H9 (cell line): ENCODE measurements at regions not wholly inside any gene's neighbourhood (a gene's known extent, or its start where the extent isn't known, plus 50 kb on each side); places are given as distances from the start of the nearest gene placed in this dataset.
"Not testable (repeated sequence)": the region's sequence is repeated elsewhere in the genome, so short reads cannot be mapped to it uniquely, and the experiment has no call there.

Experiments used
- DNase-seq: peaks from one replicate; pipeline ENCODE4 v3.0.0-alpha.2; 2017
- H2AFZ ChIP-seq: one replicate; pipeline ENCODE4 v1.6.1; 2013; ENCODE audit warnings: mild to moderate bottlenecking, low read length, control low read depth, moderate library complexity
- H2AK5ac ChIP-seq: 2 replicates; pipeline ENCODE4 v1.6.1; 2013; ENCODE audit warnings: low read length, control low read depth, mixed read lengths; ENCODE audit not compliant: insufficient read length
- H2BK120ac ChIP-seq: one replicate; pipeline ENCODE4 v1.6.1; 2013; ENCODE audit warnings: low read depth, mild to moderate bottlenecking, low read length, control low read depth, inconsistent platforms; ENCODE audit not compliant: poor library complexity, severe bottlenecking
- H2BK12ac ChIP-seq: 2 replicates; pipeline ENCODE4 v1.6.1; 2013; ENCODE audit warnings: low read length, control low read depth, mixed read lengths, low read depth; ENCODE audit not compliant: insufficient read length
- H2BK15ac ChIP-seq: 2 replicates; pipeline ENCODE4 v1.6.1; 2013; ENCODE audit warnings: low read depth, low read length, control low read depth
- H2BK20ac ChIP-seq: one replicate; pipeline ENCODE4 v1.6.1; 2013; ENCODE audit warnings: low read depth, mild to moderate bottlenecking, low read length, control low read depth, inconsistent platforms; ENCODE audit not compliant: poor library complexity, severe bottlenecking
- H2BK5ac ChIP-seq: 2 replicates; pipeline ENCODE4 v1.6.1; 2013; ENCODE audit warnings: low read length, control low read depth, mixed read lengths; ENCODE audit not compliant: insufficient read length
- H3K14ac ChIP-seq: 2 replicates; pipeline ENCODE4 v1.6.1; 2013; ENCODE audit warnings: low read length, control low read depth; ENCODE audit not compliant: insufficient read depth
- H3K18ac ChIP-seq: 2 replicates; pipeline ENCODE4 v1.6.1; 2013; ENCODE audit warnings: low read depth, mild to moderate bottlenecking, mixed read lengths, low read length, control low read depth; ENCODE audit not compliant: insufficient read length
- H3K23ac ChIP-seq: 2 replicates; pipeline ENCODE4 v1.6.1; 2013; ENCODE audit warnings: low read length, control low read depth, mixed read lengths, low read depth; ENCODE audit not compliant: insufficient read length
- H3K23me2 ChIP-seq: 2 replicates; pipeline ENCODE4 v1.6.1; 2013; ENCODE audit warnings: low read depth, mild to moderate bottlenecking, mixed read lengths, low read length, control low read depth; ENCODE audit not compliant: insufficient read length, poor library complexity, severe bottlenecking
- H3K27ac ChIP-seq: 2 replicates; pipeline ENCODE4 v1.5.1; 2013; ENCODE audit warnings: low read length, control low read depth, mixed read lengths, low read depth; ENCODE audit not compliant: insufficient read length
- H3K27me3 ChIP-seq: 2 replicates; pipeline ENCODE4 v1.6.1; 2013; ENCODE audit warnings: low read length, control low read depth, inconsistent platforms; ENCODE audit not compliant: insufficient read depth
- H3K4ac ChIP-seq: 2 replicates; pipeline ENCODE4 v1.6.1; 2013; ENCODE audit warnings: low read depth, mild to moderate bottlenecking, control low read depth, inconsistent platforms, low read length, moderate library complexity
- H3K4me1 ChIP-seq: 2 replicates; pipeline ENCODE4 v1.6.1; 2013; ENCODE audit warnings: low read length, control low read depth, inconsistent platforms; ENCODE audit not compliant: insufficient read depth
- H3K4me2 ChIP-seq: 2 replicates; pipeline ENCODE4 v1.6.1; 2013; ENCODE audit warnings: low read length, control low read depth, mixed read lengths; ENCODE audit not compliant: insufficient read length, insufficient read depth
- H3K56ac ChIP-seq: 2 replicates; pipeline ENCODE4 v1.6.1; 2013; ENCODE audit warnings: low read depth, mild to moderate bottlenecking, mixed read lengths, low read length, control low read depth; ENCODE audit not compliant: insufficient read length
- H3K79me1 ChIP-seq: 2 replicates; pipeline ENCODE4 v1.6.1; 2013; ENCODE audit warnings: low read depth, mild to moderate bottlenecking, moderate library complexity, low read length, control low read depth, inconsistent platforms; ENCODE audit not compliant: insufficient read depth, poor library complexity, severe bottlenecking
- H3K79me2 ChIP-seq: 2 replicates; pipeline ENCODE4 v1.6.1; 2013; ENCODE audit warnings: low read length, control low read depth, inconsistent platforms; ENCODE audit not compliant: insufficient read depth
- H3K9ac ChIP-seq: 2 replicates; pipeline ENCODE4 v1.6.1; 2013; ENCODE audit warnings: low read length, control low read depth, mixed read lengths; ENCODE audit not compliant: insufficient read length; ENCODE audit errors: extremely low read depth
- H3K9me3 ChIP-seq: one replicate; pipeline ENCODE4 v1.6.1; 2013; ENCODE audit warnings: low read depth, low read length, inconsistent platforms; ENCODE audit not compliant: control insufficient read depth
- H3T11ph ChIP-seq: one replicate; pipeline ENCODE4 v1.6.1; 2013; ENCODE audit warnings: mild to moderate bottlenecking, low read length, control low read depth, inconsistent platforms
- H4K20me1 ChIP-seq: one replicate; pipeline ENCODE4 v1.6.1; 2013; ENCODE audit not compliant: control insufficient read depth, insufficient read length, insufficient read depth
- H4K5ac ChIP-seq: 2 replicates; pipeline ENCODE4 v1.6.1; 2013; ENCODE audit warnings: low read depth, mild to moderate bottlenecking, mixed read lengths, low read length, control low read depth; ENCODE audit not compliant: insufficient read length
- H4K8ac ChIP-seq: replicated peaks from 2 replicates; pipeline ENCODE4 v1.6.1; 2013; ENCODE audit warnings: low read length, control low read depth, mixed read lengths, low read depth; ENCODE audit not compliant: insufficient read length
- H4K91ac ChIP-seq: 2 replicates; pipeline ENCODE4 v1.6.1; 2013; ENCODE audit warnings: low read depth, mild to moderate bottlenecking, moderate library complexity, mixed read lengths, low read length, control low read depth; ENCODE audit not compliant: insufficient read length
- H3K27ac Mint-ChIP-seq, 3 experiments: 2 replicates in 2 of 3; 3 replicates in 1 of 3; pipeline ENCODE4 v1.8.0; 2020 to 2021; ENCODE audit warnings: mixed read lengths in 3 of 3, mild to moderate bottlenecking in 1 of 3, moderate library complexity in 1 of 3
- H3K27me3 Mint-ChIP-seq: 2 replicates; pipeline ENCODE4 v1.8.0; 2021; ENCODE audit warnings: low read depth, mild to moderate bottlenecking, moderate library complexity, mixed read lengths
- H3K36me3 Mint-ChIP-seq, 3 experiments: 2 replicates in 2 of 3; 3 replicates in 1 of 3; pipeline ENCODE4 v1.8.0; 2020 to 2021; ENCODE audit warnings: low read depth in 3 of 3, mixed read lengths in 3 of 3; ENCODE audit not compliant: insufficient read depth in 1 of 3
- H3K4me1 Mint-ChIP-seq, 2 experiments: 2 replicates each; pipeline ENCODE4 v1.8.0; 2020; ENCODE audit warnings: mixed read lengths in 2 of 2
- H3K4me3 Mint-ChIP-seq, 2 experiments: 2 replicates in 1 of 2; 3 replicates in 1 of 2; pipeline ENCODE4 v1.8.0; 2020 to 2021; ENCODE audit warnings: mild to moderate bottlenecking in 2 of 2, mixed read lengths in 2 of 2, moderate library complexity in 1 of 2
- H3K9me3 Mint-ChIP-seq, 2 experiments: 2 replicates in 1 of 2; 3 replicates in 1 of 2; pipeline ENCODE4 v1.8.0; 2020; ENCODE audit warnings: mild to moderate bottlenecking in 2 of 2, mixed read lengths in 2 of 2, moderate library complexity in 1 of 2
- CTCF ChIP-seq: fragments of 200-600 bp; sonication (generic); conservative IDR thresholded peaks from 3 replicates; pipeline ENCODE4 v1.8.0; 2021; ENCODE audit warnings: antibody characterized with exemption, mild to moderate bottlenecking
- WGBS: extraction: QIAGEN DNeasy Blood & Tissue Kit; methylation state at CpG from one replicate; pipeline ENCODE4 v1.1.7; 2013; ENCODE audit warnings: missing lambda C conversion rate, low lambda C conversion rate, mixed read lengths; ENCODE audit not compliant: insufficient read length; ENCODE audit errors: extremely low coverage; 5-methylcytosine and 5-hydroxymethylcytosine counted together

DNA sequence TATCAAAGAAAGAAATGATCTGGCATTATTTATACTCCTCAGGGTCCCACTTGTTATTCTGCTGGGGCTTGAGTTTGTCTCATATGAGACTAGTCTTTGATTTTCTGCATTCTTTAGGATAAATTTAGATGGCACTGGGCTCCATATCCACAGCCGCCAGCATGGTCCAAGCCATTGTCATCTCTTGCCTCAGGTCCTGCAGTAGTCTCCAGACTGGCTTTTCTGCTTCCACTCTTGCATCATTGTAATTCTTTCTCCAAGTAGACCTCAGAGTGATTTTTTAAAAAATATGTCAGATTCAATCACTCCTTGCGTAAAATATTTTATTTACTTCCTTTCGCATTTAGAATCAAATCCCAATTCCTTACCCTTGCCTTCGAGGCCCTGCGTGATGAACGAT is 50.4 kb upstream of the ST3GAL6 start:
- Histone ChIP-seq H3K18ac (no peak overlapping the region), H3K4me1 (peaks cover 6% of the 10 kb centered on the region; the same call in 1 of the 2 replicates), H4K91ac (no peak overlapping the region), H3K79me2 (no peaks in the 10 kb centered on the region), H3K14ac (no peak overlapping the region), H2BK12ac (no peak overlapping the region), H2BK15ac (no peak overlapping the region), H3K27ac (no peak overlapping the region), H3K4me2 (no peak overlapping the region), H3K23ac (no peak overlapping the region), H3K79me1 (no peaks in the 10 kb centered on the region), H3K4ac (no peak overlapping the region), H4K20me1 (no peaks in the 10 kb centered on the region), H3K9me3 (no peaks in the 10 kb centered on the region), H2BK20ac (no peak overlapping the region), H2BK120ac (no peak overlapping the region), H2AFZ (no peak overlapping the region), H2AK5ac (no peak overlapping the region), H2BK5ac (no peak overlapping the region), H3K56ac (no peak overlapping the region), H3K23me2 (no peaks in the 10 kb centered on the region), H3T11ph (no peak overlapping the region), H4K5ac (no peak overlapping the region), H3K27me3 (no peaks in the 10 kb centered on the region), H3K9ac (no peak overlapping the region), H4K8ac (no peak overlapping the region)
- TF ChIP-seq CTCF = no peak
- H3K27ac Mint-ChIP-seq = no peak overlapping the region
- H3K36me3 Mint-ChIP-seq = peaks cover 0 to 5% (median 2%) of the 10 kb centered on the region in 3 experiments; a peak in 3 of 7 replicates
- WGBS = no CpG with 5 or more reads among the region's 6 CpGs
- H3K4me1 Mint-ChIP-seq = peaks cover 27 to 40% of the 10 kb centered on the region in 2 experiments
- H3K27me3 Mint-ChIP-seq = peaks cover 4% of the 10 kb centered on the region; the same call in 1 of the 2 replicates
- H3K9me3 Mint-ChIP-seq = peaks cover 0 to 3% of the 10 kb centered on the region in 2 experiments; a peak in 3 of 5 replicates
- no peak overlapping the region for H3K4me3 Mint-ChIP-seq
- no peak for DNase-seq

DNA sequence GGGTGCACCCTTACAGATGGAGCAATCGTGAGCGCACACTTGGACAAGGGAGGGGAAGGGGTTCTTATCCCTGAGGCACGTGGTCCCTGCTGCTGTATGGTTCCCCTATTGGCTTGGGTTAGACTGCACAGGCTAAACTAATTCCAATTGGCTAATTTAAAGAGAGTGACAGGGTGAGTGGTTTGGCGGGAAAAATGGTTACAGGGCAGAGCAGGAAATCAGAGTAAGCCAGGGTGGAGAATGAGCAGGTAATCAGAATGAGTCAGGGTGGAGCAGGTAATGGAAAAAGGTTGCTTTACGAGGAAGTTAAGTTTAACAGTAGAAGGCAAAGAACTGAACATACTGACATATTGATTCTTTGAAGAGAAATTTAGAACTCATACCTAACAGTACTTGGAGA is 49.8 kb upstream of the ST3GAL6 start:
- not testable (repeated sequence) for H2BK120ac ChIP-seq, H3K23me2 ChIP-seq, H3K9ac ChIP-seq, H2AFZ ChIP-seq, H3K9me3 Mint-ChIP-seq, H4K5ac ChIP-seq, H3T11ph ChIP-seq, H3K4me3 Mint-ChIP-seq, H3K14ac ChIP-seq, H3K4ac ChIP-seq, H3K27me3 Mint-ChIP-seq, H3K23ac ChIP-seq, H4K91ac ChIP-seq, DNase-seq, H3K79me1 ChIP-seq, H3K27me3 ChIP-seq, H3K27ac Mint-ChIP-seq, H2BK15ac ChIP-seq, H3K27ac ChIP-seq, H3K18ac ChIP-seq, H4K8ac ChIP-seq, H4K20me1 ChIP-seq, H3K36me3 Mint-ChIP-seq, H3K4me1 ChIP-seq, H2BK12ac ChIP-seq, H3K56ac ChIP-seq, H3K4me2 ChIP-seq, H3K79me2 ChIP-seq, H2BK20ac ChIP-seq, H2BK5ac ChIP-seq, H3K9me3 ChIP-seq, H2AK5ac ChIP-seq
- no CpG with 5 or more reads among the region's 5 CpGs for WGBS
- H3K4me1 Mint-ChIP-seq = peaks cover 27 to 36% of the 10 kb centered on the region in 2 experiments
